HepG2 (cell line): ENCODE measurements at regions not wholly inside any gene's neighbourhood (a gene's known extent, or its start where the extent isn't known, plus 50 kb on each side); places are given as distances from the start of the nearest gene placed in this dataset.

Experiments used
- EZH2 ChIP-seq: conservative IDR thresholded peaks from 2 replicates; pipeline ENCODE4 v1.6.1; 2012; ENCODE audit warnings: mild to moderate bottlenecking, low read depth, low read length, moderate library complexity
- THRA ChIP-seq: sonication (generic); formaldehyde crosslinking; IDR thresholded peaks from 2 replicates; pipeline ENCODE4 v1.4.0; 2020; ENCODE audit warnings: missing genetic modification reagents, borderline replicate concordance
- USF2 ChIP-seq, 2 experiments: sonication (generic) in 1 of 2; formaldehyde crosslinking in 1 of 2; IDR thresholded peaks; 2 replicates each; pipeline versions ENCODE4 v1.5.1 to v1.6.1; 2011 to 2020; ENCODE audit warnings: borderline replicate concordance in 1 of 2, low read depth in 1 of 2, low read length in 1 of 2, mild to moderate bottlenecking in 1 of 2, missing genetic modification reagents in 1 of 2, moderate library complexity in 1 of 2
- ZNF138 ChIP-seq: sonication (generic); formaldehyde crosslinking; IDR thresholded peaks from 2 replicates; pipeline ENCODE4 v1.5.0; 2020; ENCODE audit warnings: mild to moderate bottlenecking, low read depth, missing genetic modification reagents

- TF ChIP-seq EZH2 (no peak), ZNF138 (CRISPR knock-in tag) (no peak), THRA (no peak), USF2 (IDR thresholded peaks at IDR 0.05; ENCODE audit: low read depth, low read length) (no peak), USF2 (CRISPR knock-in tag; IDR thresholded peaks at IDR 0.05; ENCODE audit: borderline replicate concordance) (no peak)
Observed at GRCh38 chr6:130526466-130526865, 160.6 kb downstream of the TMEM200A start.
